Left ventricle myocardium inferior (tissue), 1 donor: ENCODE measurements at regions not wholly inside any gene's neighbourhood (a gene's known extent, or its start where the extent isn't known, plus 50 kb on each side); places are given as distances from the start of the nearest gene placed in this dataset.

Experiments used
- DNase-seq: peaks from one replicate; pipeline ENCODE4 v3.0.0-alpha.2; 2020
- H3K27ac ChIP-seq: fragments of 200-600 bp; replicated peaks from 2 replicates; pipeline ENCODE4 v1.8.0; 2021
- H3K27me3 ChIP-seq: fragments of 200-600 bp; 2 replicates; pipeline ENCODE4 v1.8.0; 2021; ENCODE audit warnings: low read depth
- H3K36me3 ChIP-seq: fragments of 200-600 bp; 2 replicates; pipeline ENCODE4 v1.8.0; 2021
- H3K4me1 ChIP-seq: fragments of 200-600 bp; 2 replicates; pipeline ENCODE4 v1.8.0; 2021
- H3K4me3 ChIP-seq: fragments of 200-600 bp; 2 replicates; pipeline ENCODE4 v1.8.0; 2021; ENCODE audit warnings: mild to moderate bottlenecking, moderate library complexity
- H3K9me3 ChIP-seq: fragments of 200-600 bp; replicated peaks from 2 replicates; pipeline ENCODE4 v1.8.0; 2021
- intact Hi-C: fragments of 100-400 bp; cut with micrococcal nuclease; formaldehyde crosslinking; loops from one replicate; pipeline ENCODE4 v1.11.0; 2022
- TF ChIP-seq, protein P1 (sequence below): fragments of 200-600 bp; IDR thresholded peaks from 2 replicates; pipeline ENCODE4 v1.8.0; 2021; ENCODE audit warnings: antibody characterized with exemption, mild to moderate bottlenecking, borderline replicate concordance
- donor health status: DM: no; HTN: yes; CAD: no; lungs with severe emphysema.

DNA sequence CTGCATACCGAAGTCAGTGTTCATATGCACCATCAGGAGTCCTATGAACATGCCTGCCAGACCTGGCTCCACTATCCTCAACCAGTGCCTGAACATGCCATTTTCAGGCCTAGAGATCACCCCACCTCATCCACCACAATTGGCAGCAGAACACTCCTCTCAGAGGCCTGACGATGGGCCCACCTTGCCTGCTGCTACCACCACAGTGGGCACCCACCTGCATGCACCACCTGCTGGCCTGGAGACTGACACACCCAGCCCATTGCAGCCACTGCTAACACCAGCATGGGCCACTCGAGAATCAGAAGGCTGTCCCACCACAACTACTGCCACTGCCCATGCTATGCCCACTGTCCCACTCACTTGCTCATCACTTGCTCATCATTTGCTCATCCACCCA lies 130.7 kb upstream of the FAM13C start:
- Histone ChIP-seq H3K9me3 (peaks cover 39% of the 10 kb centered on the region), H3K27me3 (no peaks in the 10 kb centered on the region), H3K27ac (no peak overlapping the region), H3K4me3 (no peak overlapping the region), H3K36me3 (no peaks in the 10 kb centered on the region), H3K4me1 (no peaks in the 10 kb centered on the region)
- TF ChIP-seq, protein P1, sequence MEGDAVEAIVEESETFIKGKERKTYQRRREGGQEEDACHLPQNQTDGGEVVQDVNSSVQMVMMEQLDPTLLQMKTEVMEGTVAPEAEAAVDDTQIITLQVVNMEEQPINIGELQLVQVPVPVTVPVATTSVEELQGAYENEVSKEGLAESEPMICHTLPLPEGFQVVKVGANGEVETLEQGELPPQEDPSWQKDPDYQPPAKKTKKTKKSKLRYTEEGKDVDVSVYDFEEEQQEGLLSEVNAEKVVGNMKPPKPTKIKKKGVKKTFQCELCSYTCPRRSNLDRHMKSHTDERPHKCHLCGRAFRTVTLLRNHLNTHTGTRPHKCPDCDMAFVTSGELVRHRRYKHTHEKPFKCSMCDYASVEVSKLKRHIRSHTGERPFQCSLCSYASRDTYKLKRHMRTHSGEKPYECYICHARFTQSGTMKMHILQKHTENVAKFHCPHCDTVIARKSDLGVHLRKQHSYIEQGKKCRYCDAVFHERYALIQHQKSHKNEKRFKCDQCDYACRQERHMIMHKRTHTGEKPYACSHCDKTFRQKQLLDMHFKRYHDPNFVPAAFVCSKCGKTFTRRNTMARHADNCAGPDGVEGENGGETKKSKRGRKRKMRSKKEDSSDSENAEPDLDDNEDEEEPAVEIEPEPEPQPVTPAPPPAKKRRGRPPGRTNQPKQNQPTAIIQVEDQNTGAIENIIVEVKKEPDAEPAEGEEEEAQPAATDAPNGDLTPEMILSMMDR, result no peak
- no peak for DNase-seq
- intact Hi-C loops, result no loop called here

DNA sequence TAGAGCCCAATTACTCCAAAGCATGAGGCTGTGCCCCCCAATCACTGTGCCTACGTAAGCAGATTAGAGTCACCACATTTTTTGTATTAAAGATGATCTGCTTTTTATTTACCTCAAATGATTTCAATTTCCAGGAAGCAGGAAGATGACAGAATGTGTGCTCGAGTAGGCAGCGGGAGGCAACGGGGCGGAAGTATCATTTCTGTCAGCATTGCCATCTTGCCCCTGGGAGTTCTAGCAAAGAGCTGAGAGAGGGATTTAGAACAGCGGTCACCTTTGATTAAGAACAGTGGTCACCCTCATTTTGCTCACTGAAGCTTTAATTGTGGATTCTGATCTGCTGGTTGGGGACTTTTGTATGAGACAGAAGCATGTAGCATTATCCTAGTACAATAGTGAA lies 117.1 kb upstream of the FAM13C start:
- Histone ChIP-seq H3K4me1 (no peaks in the 10 kb centered on the region), H3K4me3 (no peak overlapping the region), H3K36me3 (no peaks in the 10 kb centered on the region), H3K27me3 (no peaks in the 10 kb centered on the region), H3K27ac (no peak overlapping the region), H3K9me3 (peaks cover 18% of the 10 kb centered on the region)
- DNase-seq, result no peak
- intact Hi-C loops, result no loop called here
- TF ChIP-seq, protein P1, result no peak

DNA sequence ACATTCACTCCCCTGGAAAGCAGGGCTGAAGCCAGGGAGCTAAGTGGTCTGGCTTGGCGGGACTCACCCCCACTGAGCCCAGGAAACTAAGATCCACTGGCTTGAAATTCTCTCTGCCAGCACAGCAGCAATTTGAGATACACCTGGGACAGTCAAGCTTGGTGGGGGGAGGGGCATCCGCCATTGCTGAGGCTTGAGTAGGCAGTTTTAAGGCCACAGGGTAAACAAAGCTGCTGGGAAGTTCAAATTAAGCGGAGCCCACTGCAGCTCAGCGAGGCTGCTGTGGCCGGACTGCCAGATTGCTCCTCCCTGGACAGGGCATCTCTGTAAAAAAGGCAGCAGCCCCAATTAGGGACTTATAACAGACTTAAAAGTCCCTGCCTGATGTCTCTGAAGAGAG lies 108.2 kb upstream of the FAM13C start:
- TF ChIP-seq, protein P1, result no peak
- DNase-seq, result no peak
- H3K4me1 ChIP-seq, result no peaks in the 10 kb centered on the region

DNA sequence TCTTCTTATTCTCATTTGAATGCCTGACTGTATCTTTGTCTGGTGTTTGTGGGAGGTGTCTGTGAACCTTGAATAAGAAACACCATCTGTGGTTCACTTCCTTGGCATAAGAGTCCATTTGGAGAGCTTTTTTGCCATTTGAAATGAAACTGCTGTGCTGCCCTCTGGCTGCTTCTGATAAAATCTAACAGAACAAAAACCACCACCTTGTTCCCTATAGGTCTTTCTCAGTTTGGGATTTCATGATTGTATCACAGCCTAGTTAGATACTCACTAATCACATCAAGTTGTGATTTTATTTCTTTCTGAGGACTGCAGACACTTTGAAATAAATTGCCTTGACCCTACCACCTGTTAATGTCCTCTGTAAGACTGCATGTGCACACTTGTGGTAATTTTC lies 102.7 kb upstream of the FAM13C start:
- H3K4me3 ChIP-seq, result no peak overlapping the region
- H3K9me3 ChIP-seq, result peaks cover 19% of the 10 kb centered on the region
- intact Hi-C loops, result loop anchor here (5.0 kb wide), 1 partner anchor 223 kb away; no protein-coding TSS in a partner anchor
- H3K36me3 ChIP-seq, result no peaks in the 10 kb centered on the region
- H3K27ac ChIP-seq, result no peak overlapping the region
- H3K4me1 ChIP-seq, result no peaks in the 10 kb centered on the region
- TF ChIP-seq, protein P1, result peak; percentile 56
- no peaks in the 10 kb centered on the region for H3K27me3 ChIP-seq
- no peak for DNase-seq

More for the DNA sequence above, 108.2 kb upstream of the FAM13C start:
- H3K27ac ChIP-seq, result no peak overlapping the region
- H3K27me3 ChIP-seq, result no peaks in the 10 kb centered on the region
- intact Hi-C loops, result no loop called here
- no peaks in the 10 kb centered on the region for H3K36me3 ChIP-seq
- no peak overlapping the region for H3K4me3 ChIP-seq
- H3K9me3 ChIP-seq, result peaks cover 57% of the 10 kb centered on the region

DNA sequence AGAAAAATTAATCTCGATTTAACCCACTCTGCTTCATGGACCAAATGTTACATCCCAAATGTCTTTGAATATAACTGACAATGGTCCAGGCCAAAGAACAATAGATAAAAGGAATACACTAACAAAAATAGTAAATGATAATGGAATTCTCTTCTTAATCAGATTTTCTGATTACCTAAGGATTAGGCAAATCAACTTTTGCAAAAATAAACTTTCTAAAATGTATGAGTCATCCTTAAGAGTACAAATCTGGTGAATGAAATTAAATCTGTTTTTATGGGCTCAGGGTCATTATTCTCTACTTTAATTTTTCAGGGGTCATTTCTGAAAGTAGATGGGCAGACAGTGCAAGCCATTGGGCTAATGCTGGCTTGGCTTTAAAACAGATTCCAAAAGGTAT lies 102.1 kb upstream of the FAM13C start:
- H3K9me3 ChIP-seq, result peaks cover 13% of the 10 kb centered on the region
- intact Hi-C loops, result no loop called here
- no peak for DNase-seq

More for the DNA sequence above, 102.1 kb upstream of the FAM13C start:
- no peak overlapping the region for H3K27ac ChIP-seq
- no peaks in the 10 kb centered on the region for H3K36me3 ChIP-seq
- no peaks in the 10 kb centered on the region for H3K27me3 ChIP-seq
- H3K4me1 ChIP-seq, result no peaks in the 10 kb centered on the region
- TF ChIP-seq, protein P1, result no peak
- no peak overlapping the region for H3K4me3 ChIP-seq
